ENCODE measurements at regions not wholly inside any gene's neighbourhood (a gene's known extent, or its start where the extent isn't known, plus 50 kb on each side); places are given as distances from the start of the nearest gene placed in this dataset.

DNA sequence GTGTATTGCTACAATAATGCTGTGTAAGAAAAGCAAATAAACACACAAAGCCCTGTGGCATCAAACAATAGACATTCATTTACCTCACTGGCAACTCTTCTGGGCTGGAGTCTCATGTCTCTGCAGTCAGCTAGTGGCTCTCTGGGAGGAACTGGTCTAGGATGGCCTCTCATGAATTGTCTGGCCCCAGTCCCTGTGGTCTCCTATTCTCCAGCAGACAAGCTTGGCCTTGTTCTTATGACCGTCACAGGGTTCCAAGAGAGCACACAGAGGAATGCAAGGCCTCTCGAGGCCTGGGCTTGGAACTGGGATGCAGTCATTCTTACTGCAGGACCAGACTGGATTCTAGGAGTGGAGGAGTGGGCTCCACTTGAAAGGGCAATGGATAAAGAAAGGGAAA lies 141.2 kb upstream of the NTM start:
- DNase-seq (ENCODE audit: low spot score) (no peak), FAIRE-seq (no peak)

DNA sequence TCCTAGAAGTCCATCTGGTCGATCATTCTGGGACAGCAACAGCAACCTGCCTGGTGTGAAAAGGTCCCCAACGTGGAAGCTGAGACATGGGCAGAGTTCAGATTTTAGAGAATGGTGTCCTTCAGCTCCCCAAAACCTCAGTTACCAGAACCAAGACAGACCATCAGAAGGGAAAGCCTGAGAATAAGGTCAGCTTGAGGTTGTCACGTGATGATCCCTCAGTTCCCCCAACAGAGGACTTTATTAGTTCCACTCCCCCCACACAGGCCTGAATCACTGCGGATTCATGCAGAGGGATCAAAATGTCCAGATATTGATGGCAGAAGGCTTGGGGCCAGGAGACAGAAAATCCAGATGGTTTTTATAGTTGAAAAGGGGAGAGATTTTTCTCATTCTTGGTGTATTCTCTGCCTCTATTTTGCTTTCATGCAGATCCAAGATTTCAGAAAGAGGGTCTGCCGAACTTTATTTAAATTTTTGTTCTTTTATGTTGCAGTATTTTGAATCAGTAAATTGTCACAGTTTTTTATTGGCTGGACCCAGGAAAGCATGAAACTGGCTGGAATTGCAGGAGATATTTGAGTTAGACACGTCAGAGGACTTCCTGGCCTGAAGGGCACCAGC lies 139.0 kb upstream of the NTM start:
- FAIRE-seq, result no peak
- no peak for DNase-seq (ENCODE audit: low spot score)

DNA sequence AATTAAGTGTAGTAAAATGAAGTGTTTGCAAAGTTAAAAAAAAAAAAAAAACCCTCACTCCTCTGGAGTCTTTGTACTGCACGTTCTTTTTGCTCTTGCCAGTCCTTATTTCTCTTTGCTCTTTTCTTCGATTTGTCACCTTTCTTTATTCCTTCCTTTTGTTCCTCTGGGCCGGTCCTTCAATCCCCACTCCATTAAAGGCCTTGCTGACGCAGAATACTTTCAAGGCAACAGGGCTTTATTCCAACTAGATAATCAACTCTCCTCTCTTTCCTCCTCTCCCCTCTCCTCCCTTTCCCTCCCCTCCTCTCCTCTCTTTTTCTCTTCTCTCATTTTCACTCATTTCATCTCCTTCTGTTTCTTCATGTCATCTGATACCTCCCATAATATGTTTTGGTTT lies 138.2 kb upstream of the NTM start:
- DNase-seq (ENCODE audit: low spot score), result no peak
- FAIRE-seq, result no peak

GRCh38 chr11:131234221-131234620 lies 136.2 kb upstream of the NTM start:
- FAIRE-seq (no peak), DNase-seq (ENCODE audit: low spot score) (no peak)

- no peak for DNase-seq (ENCODE audit: low spot score)
- no peak for FAIRE-seq
Observed at GRCh38 chr11:131235328-131236298, 134.8 kb upstream of the NTM start.

DNA sequence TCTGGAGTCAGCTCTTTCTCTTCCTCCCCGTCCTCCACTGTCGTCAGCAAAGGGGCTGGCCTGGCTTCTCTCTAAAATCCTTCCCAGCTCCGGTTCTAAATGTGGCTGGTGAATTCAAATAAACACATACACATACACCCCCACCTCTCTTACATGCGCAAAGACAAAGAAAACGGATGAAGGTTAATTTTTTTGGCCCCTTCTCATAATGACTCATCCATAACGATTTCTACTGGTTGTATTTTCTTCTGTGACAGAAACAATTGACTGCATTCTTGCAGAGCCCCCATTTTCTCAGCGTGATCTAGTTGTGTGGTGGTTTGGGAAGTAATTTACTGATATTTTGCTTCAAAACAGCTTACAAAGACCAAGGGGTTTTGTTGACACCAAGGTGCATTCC lies 130.0 kb upstream of the NTM start:
- no peak for DNase-seq (ENCODE audit: low spot score)
- no peak for FAIRE-seq

DNA sequence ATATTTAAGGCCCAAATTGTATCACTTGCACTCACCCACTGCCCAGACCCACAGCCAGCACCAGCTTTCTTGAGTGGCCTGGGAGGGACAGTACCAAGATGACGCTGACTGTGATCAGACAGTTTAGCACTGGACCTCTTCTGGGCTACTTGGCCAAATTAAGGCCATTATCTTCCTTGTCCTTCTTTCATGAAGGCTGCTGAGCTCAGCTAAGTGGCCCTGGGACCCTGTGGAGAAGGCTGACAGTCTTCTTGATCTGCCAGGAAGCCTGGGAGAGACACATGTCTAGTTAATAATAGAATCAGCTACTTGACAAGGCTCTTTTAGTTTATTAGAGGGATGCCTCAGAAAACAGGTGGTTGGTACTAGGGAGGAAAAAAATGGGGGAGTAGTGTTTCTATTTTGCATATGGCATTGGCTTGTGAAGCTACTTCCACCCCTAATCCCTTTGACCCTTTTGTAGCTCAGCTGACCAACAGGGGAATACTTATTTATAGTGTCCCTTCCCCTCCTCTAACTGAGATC lies 127.9 kb upstream of the NTM start:
- DNase-seq (ENCODE audit: low spot score) (no peak), FAIRE-seq (no peak)

DNA sequence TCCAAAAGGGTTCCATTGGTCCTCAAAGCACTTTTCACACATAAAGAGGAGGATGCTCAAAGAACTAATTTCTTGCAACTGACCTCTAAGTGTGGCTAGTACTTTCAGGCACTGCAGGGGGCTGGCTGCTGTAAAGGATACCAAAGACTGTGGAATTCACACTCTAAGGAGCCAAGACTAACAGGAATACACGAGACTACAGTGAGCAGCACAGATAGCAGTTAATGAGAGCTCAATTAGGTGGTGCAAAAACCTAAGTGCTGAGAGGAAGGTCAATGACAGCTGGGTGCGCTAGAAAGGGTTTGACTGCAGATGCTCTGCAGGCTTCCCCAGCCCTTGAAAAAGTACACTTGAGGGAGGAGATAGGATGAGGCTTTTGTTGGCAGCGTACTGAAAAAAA lies 124.3 kb upstream of the NTM start:
- FAIRE-seq (no peak), DNase-seq (ENCODE audit: low spot score) (no peak)

DNA sequence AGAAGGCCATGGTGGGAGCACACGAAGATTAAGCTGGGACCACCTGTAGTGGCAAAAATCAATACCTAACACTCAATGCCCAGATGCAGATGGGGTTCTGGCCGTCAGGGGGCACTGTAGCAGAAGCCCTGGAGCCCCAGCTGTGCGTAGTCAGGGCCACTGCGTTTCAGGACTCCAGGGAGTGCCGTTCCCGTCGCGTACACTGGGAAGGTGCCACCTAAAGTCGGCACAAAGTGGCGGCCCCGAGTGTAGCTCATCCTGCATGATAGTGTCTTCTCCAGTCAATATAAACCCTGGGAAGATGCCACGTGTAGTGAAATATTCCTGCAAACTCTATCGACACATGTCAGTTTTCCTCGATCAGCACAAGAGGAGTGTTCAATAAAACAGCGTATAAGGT lies 123.8 kb upstream of the NTM start:
- FAIRE-seq (no peak), DNase-seq (ENCODE audit: low spot score) (no peak)

- DNase-seq (ENCODE audit: low spot score), result peak; percentile 45
- FAIRE-seq, result peak; percentile 42
Observed at GRCh38 chr11:131248588-131248987, 121.8 kb upstream of the NTM start.

DNA sequence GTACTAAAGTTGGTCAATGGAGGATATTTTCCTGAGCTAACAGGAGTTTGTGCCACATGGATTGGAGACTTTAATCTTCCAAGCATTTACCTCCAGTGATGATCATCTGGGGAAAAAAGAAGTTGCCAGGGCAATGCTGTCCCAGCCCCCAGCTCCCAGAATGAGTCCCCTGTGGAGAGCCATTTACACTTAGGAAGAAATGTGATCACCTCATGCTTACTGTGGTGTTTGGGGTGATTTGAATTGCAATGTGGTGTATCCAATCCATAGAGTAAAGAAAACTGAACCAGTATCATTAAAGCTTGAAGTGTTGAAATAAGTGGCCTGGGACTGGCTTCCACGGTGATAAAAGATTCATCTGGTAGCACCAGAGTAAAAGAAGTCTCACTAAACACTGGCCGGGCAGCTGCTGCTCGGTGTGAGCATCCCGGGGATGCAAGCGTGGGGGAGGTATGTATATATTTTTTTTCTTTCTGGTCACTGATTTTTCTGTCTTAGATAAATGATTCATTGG lies 117.2 kb upstream of the NTM start:
- no peak for FAIRE-seq
- no peak for DNase-seq (ENCODE audit: low spot score)

GRCh38 chr11:131253656-131254151 lies 116.7 kb upstream of the NTM start:
- DNase-seq (ENCODE audit: low spot score) (no peak), FAIRE-seq (no peak)

DNA sequence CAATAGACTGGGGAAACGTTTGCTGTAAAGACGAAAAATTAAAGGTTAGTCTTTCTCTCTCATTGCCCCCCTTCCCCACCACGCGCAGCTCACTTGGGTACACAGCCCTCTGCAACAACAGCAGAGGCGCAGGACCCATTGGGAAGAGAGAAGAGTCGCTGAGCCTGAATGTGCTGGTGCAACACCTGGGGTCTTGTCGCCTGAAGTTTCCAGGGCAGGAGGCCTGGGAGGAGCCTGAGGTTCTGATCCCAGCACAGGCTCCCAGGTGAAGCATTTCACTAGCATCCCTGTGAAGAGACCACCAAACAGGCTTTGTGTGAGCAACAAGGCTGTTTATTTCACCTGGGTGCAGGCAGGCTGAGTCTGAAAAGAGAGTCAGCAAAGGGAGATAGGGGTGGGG lies 116.2 kb upstream of the NTM start:
- FAIRE-seq, result no peak
- no peak for DNase-seq (ENCODE audit: low spot score)

DNA sequence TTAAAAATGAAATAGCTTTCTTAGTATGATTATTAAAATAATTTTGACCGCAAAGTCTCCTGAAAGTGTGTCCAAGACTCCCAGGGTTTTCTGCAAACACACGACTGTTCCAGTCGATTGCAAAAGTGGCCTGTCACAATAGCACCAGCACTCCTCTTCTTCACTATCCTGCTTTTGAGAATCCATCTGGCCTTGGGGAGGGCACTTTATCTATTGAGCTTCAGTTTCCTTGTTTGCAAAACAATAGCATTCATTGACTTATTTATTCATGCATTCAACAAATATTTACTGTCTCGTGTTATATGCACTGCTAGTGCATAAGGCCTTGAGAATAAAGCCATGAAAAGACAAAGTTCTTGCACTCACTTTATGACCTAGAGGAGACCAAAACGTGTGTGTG lies 96.2 kb upstream of the NTM start:
- DNase-seq (ENCODE audit: low spot score) (no peak), FAIRE-seq (no peak)

DNA sequence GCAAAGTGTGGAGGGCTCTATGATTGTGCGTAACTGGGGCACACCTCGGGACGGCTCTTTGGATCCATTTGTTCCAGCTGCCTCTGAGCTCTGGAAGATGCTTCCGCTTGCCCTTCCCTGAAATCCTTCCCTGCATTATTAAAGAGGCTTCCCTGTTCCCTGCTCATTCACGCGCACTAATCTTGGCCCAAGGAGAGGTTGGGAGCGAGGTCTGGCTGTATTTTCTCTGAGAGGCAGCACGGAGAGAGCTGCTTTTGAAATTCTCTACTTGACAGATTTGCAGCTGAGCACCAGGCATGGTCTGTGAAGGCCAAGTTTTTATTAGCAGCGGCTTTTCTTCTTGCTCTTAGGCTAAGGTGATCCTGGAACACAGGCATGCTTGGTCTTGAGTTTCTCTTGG lies 94.8 kb upstream of the NTM start:
- DNase-seq (ENCODE audit: low spot score), result no peak
- no peak for FAIRE-seq

- FAIRE-seq (no peak), DNase-seq (ENCODE audit: low spot score) (no peak)
Observed at GRCh38 chr11:131278472-131278871, 91.9 kb upstream of the NTM start.

GRCh38 chr11:131279654-131280384 lies 90.6 kb upstream of the NTM start:
- FAIRE-seq (no peak), DNase-seq (ENCODE audit: low spot score) (no peak)

- FAIRE-seq, result no peak
- DNase-seq (ENCODE audit: low spot score), result no peak
Observed at GRCh38 chr11:131281316-131281715, 89.1 kb upstream of the NTM start.

- DNase-seq (ENCODE audit: low spot score), result no peak
- FAIRE-seq, result no peak
Observed at GRCh38 chr11:131284041-131284440, 86.4 kb upstream of the NTM start.

- no peak for DNase-seq (ENCODE audit: low spot score)
- FAIRE-seq, result no peak
Observed at GRCh38 chr11:131288521-131289091, 81.8 kb upstream of the NTM start.

- no peak for DNase-seq (ENCODE audit: low spot score)
- FAIRE-seq, result no peak
Observed at GRCh38 chr11:131290185-131290584, 80.2 kb upstream of the NTM start.

Data from RCC 7860 (cell line).